Vagina (tissue), 2 donors: ENCODE measurements at regions not wholly inside any gene's neighbourhood (a gene's known extent, or its start where the extent isn't known, plus 50 kb on each side); places are given as distances from the start of the nearest gene placed in this dataset.

Experiments
- POLR2A ChIP-seq, 2 donors: fragments of 450-650 bp; IDR thresholded peaks; one replicate each; pipeline ENCODE4 v1.6.1; 2017; ENCODE audit warnings: antibody characterized with exemption in 2 of 2, mild to moderate bottlenecking in 2 of 2, moderate library complexity in 2 of 2
- POLR2AphosphoS5 ChIP-seq, 2 donors: sonication (generic); formaldehyde crosslinking; IDR thresholded peaks; one replicate each; pipeline ENCODE4 v1.9.0; 2017; ENCODE audit warnings: antibody characterized with exemption in 2 of 2, mild to moderate bottlenecking in 2 of 2, low read depth in 1 of 2; ENCODE audit not compliant: insufficient read depth in 1 of 2
- TF ChIP-seq, protein P1 (sequence below), 3 experiments: fragments of 450-650 bp in 2 of 3; fragments of 200-600 bp in 1 of 3; sonication (generic) in 1 of 3; IDR thresholded peaks; one replicate each; pipeline ENCODE4 v1.5.1; 2017 to 2019; ENCODE audit warnings: antibody characterized with exemption in 3 of 3, mild to moderate bottlenecking in 2 of 3, moderate library complexity in 2 of 3

- TF ChIP-seq, protein P1, sequence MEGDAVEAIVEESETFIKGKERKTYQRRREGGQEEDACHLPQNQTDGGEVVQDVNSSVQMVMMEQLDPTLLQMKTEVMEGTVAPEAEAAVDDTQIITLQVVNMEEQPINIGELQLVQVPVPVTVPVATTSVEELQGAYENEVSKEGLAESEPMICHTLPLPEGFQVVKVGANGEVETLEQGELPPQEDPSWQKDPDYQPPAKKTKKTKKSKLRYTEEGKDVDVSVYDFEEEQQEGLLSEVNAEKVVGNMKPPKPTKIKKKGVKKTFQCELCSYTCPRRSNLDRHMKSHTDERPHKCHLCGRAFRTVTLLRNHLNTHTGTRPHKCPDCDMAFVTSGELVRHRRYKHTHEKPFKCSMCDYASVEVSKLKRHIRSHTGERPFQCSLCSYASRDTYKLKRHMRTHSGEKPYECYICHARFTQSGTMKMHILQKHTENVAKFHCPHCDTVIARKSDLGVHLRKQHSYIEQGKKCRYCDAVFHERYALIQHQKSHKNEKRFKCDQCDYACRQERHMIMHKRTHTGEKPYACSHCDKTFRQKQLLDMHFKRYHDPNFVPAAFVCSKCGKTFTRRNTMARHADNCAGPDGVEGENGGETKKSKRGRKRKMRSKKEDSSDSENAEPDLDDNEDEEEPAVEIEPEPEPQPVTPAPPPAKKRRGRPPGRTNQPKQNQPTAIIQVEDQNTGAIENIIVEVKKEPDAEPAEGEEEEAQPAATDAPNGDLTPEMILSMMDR (IDR thresholded peaks at IDR 0.05): no peak
- TF ChIP-seq POLR2AphosphoS5 (IDR thresholded peaks at IDR 0.05; ENCODE audit: insufficient read depth in 1 of 2, low read depth in 1 of 2) (no peak), POLR2A (IDR thresholded peaks at IDR 0.05) (no peak)
Observed at GRCh38 chr12:77299001-77299400, 233.6 kb upstream of the E2F7 start.
